Uterus (tissue), 2 donors: ENCODE measurements at regions not wholly inside any gene's neighbourhood (a gene's known extent, or its start where the extent isn't known, plus 50 kb on each side); places are given as distances from the start of the nearest gene placed in this dataset.

Source experiments
- CTCF ChIP-seq, 4 experiments: fragments of 200-600 bp in 2 of 4; fragments of 450-650 bp in 2 of 4; sonication (generic) in 2 of 4; IDR thresholded peaks; one replicate each; pipeline ENCODE4 v1.5.1; 2016 to 2019; ENCODE audit warnings: antibody characterized with exemption in 4 of 4, mild to moderate bottlenecking in 2 of 4, moderate library complexity in 1 of 4
- POLR2A ChIP-seq, 2 donors: fragments of 450-650 bp; IDR thresholded peaks; one replicate each; pipeline ENCODE4 v1.6.1; 2016; ENCODE audit warnings: antibody characterized with exemption in 2 of 2, mild to moderate bottlenecking in 1 of 2, moderate library complexity in 1 of 2

DNA sequence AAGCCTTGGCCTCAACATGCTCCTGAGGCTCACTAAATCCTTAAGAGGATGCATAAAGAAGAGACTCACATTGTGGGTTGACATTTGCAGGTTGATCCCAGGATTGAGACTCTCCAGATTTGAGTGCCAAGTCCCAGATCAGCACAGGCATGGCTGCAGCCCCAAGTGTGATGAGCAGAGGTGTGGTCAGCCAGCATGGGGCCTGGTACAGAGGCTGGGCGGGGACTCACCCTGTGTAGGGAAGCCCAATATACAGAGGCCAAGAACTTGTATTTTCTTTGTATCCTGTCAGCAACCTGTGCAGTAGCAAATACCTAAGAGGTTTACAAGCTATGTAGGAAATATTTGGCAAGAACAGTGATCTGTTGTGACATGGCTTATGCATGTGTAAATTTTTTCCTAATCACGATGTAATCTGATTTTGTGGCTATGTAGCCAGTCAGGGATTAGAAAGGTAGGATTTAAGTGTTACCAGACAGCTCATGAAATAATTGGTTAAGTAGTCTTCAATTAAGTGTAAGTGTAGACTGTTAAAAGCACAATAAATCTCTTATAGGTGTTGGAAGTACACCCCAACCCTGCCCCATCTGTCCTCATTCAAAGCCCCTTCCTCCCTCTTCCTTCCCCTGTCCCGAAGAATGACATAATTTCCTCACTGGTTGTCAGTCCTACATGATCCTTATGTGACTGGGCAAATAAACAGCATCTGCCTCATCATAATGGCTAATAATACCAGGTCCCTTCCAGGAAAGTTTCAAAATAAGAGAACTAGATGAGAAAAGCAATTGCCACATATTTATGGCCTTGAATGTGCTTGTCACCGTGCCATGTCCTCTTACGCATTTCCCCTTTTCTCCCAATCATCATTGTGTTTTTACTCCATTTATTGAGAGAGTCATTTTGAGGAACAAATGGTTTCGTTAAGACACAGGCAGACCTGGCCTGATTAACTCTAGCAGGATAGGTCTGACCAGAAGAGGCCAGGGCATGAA is 120.9 kb downstream of the HLX start:
- TF ChIP-seq CTCF (IDR thresholded peaks at IDR 0.05), result no peak
- no peak for TF ChIP-seq POLR2A (IDR thresholded peaks at IDR 0.05)
